ENCODE measurements at regions not wholly inside any gene's neighbourhood (a gene's known extent, or its start where the extent isn't known, plus 50 kb on each side); places are given as distances from the start of the nearest gene placed in this dataset.

DNA sequence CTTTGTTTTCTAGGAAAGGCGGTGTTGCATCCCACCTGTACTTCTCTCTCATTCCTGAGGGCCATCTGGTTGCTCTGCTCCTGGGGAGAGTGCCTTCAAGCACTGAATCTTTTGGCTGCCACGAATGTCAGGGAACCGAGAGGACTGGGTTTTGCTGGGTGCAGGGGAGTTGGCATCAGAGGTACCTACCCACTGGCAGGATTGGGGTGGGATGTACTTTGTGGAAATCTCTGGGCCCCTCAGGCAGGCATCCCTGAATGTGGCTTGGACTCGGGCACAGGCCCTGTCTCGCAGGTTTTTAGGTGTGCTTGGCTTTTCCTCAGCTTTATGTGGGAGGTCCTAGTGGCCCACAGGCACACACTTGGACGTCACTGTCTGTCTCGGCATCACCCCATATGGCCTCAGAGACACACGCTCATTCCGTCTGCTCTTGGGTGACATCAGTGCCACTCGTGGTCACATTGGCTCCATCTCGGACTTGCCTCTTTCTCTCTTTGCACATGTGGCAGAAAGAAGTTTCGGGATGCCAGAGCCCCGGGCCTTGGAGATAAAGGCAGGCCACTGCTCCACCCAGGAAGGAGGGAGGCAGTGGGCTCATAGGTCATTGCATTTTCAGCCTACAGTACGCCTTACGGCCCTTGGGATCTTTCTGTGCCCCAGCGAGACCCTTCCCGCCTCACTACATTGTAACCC lies 325.6 kb downstream of the ZNF716 start:
- TF ChIP-seq ZNF124 (CRISPR knock-in tag; IDR thresholded peaks at IDR 0.05): no peak
- no peak for TF ChIP-seq SRSF1 (IDR thresholded peaks at IDR 0.05; ENCODE audit: low read depth, low read length)
- no peak for TF ChIP-seq SREBF2 (CRISPR knock-in tag; IDR thresholded peaks at IDR 0.05)
- no peak for TF ChIP-seq ZNF232 (CRISPR knock-in tag; IDR thresholded peaks at IDR 0.05)
- no peak for TF ChIP-seq ZNF354B (CRISPR knock-in tag; IDR thresholded peaks at IDR 0.05)
- no peak for TF ChIP-seq MEIS2 (IDR thresholded peaks at IDR 0.05; ENCODE audit: partially characterized antibody)
- TF ChIP-seq HCFC1 (IDR thresholded peaks at IDR 0.05; ENCODE audit: low read depth, low read length): no peak
- TF ChIP-seq REST (IDR thresholded peaks at IDR 0.05; ENCODE audit: borderline replicate concordance): no peak
- no peak for TF ChIP-seq REST (CRISPR knock-in tag; IDR thresholded peaks at IDR 0.05; ENCODE audit: low read depth)
- TF ChIP-seq HNRNPH1 (optimal IDR thresholded peaks at IDR 0.05; ENCODE audit: low read depth, low read length): no peak
- no peak for TF ChIP-seq POLR2AphosphoS5 (IDR thresholded peaks at IDR 0.05; ENCODE audit: control insufficient read depth, insufficient read depth, low read depth, low read length)
- no peak for TF ChIP-seq FOXM1 (IDR thresholded peaks at IDR 0.05; ENCODE audit: low read depth)
- TF ChIP-seq FOXM1 (CRISPR knock-in tag; IDR thresholded peaks at IDR 0.05; ENCODE audit: low read depth): no peak
- TF ChIP-seq, protein P1, sequence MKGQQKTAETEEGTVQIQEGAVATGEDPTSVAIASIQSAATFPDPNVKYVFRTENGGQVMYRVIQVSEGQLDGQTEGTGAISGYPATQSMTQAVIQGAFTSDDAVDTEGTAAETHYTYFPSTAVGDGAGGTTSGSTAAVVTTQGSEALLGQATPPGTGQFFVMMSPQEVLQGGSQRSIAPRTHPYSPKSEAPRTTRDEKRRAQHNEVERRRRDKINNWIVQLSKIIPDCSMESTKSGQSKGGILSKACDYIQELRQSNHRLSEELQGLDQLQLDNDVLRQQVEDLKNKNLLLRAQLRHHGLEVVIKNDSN (CRISPR knock-in tag; IDR thresholded peaks at IDR 0.05): no peak
